Stimulated activated naive CD8-positive, alpha-beta T cell treated with anti-CD3 and anti-CD28 coated beads, Interleukin-15, Interleukin-2, amounts not matched to agents 100 ng/mL and 50 ng/mL, for 24 hours (primary cell): ENCODE measurements at regions not wholly inside any gene's neighbourhood (a gene's known extent, or its start where the extent isn't known, plus 50 kb on each side); places are given as distances from the start of the nearest gene placed in this dataset.

Experiments used
- H3K27ac Mint-ChIP-seq: one replicate; pipeline ENCODE4 v1.8.0; 2021; ENCODE audit warnings: mild to moderate bottlenecking, mixed read lengths
- H3K27me3 Mint-ChIP-seq: one replicate; pipeline ENCODE4 v1.8.0; 2021; ENCODE audit warnings: mixed read lengths
- H3K36me3 Mint-ChIP-seq: one replicate; pipeline ENCODE4 v1.8.0; 2021; ENCODE audit warnings: low read depth, mixed read lengths
- H3K4me1 Mint-ChIP-seq: one replicate; pipeline ENCODE4 v1.8.0; 2021; ENCODE audit warnings: low read depth, mixed read lengths
- H3K4me3 Mint-ChIP-seq: one replicate; pipeline ENCODE4 v1.8.0; 2021; ENCODE audit warnings: mild to moderate bottlenecking, mixed read lengths
- H3K9me3 Mint-ChIP-seq: one replicate; pipeline ENCODE4 v1.8.0; 2021; ENCODE audit warnings: mixed read lengths

GRCh38 chr4:31545330-31545729, 825.2 kb downstream of the PCDH7 start:
- H3K27ac Mint-ChIP-seq = no peak overlapping the region
- no peak overlapping the region for H3K4me3 Mint-ChIP-seq
- H3K4me1 Mint-ChIP-seq = no peaks in the 10 kb centered on the region
- peaks cover 9% of the 10 kb centered on the region for H3K9me3 Mint-ChIP-seq
- no peaks in the 10 kb centered on the region for H3K27me3 Mint-ChIP-seq
- H3K36me3 Mint-ChIP-seq = no peaks in the 10 kb centered on the region

GRCh38 chr4:31545755-31546154, 825.6 kb downstream of the PCDH7 start:
- Mint-ChIP-seq H3K9me3 (peaks cover 9% of the 10 kb centered on the region), H3K27ac (no peak overlapping the region), H3K27me3 (no peaks in the 10 kb centered on the region), H3K36me3 (no peaks in the 10 kb centered on the region), H3K4me3 (no peak overlapping the region), H3K4me1 (no peaks in the 10 kb centered on the region)

- no peaks in the 10 kb centered on the region for H3K27me3 Mint-ChIP-seq
These were observed 827.9 kb downstream of the PCDH7 start for GRCh38 chr4:31548021-31548420.

DNA sequence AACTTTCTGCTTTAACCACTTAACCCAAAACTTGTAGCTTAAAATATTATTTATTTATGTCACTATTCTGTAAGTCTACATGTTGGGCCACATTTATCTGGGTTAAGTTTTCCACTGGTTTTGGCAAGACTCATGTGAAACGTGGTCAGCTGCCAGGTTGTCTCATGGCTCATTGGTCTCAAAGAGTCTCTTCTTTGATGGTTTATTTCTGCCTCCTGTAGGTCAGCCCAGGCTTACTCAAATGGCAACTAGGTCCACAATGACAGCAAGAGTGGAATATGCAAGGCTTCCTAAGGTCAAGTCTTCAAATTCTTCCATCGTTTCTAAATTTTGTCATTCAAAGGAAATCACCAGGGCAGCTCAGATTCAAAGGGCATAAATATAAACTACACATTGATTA, 828.7 kb downstream of the PCDH7 start:
- H3K36me3 Mint-ChIP-seq = no peaks in the 10 kb centered on the region
- peaks cover 5% of the 10 kb centered on the region for H3K9me3 Mint-ChIP-seq
- no peak overlapping the region for H3K27ac Mint-ChIP-seq
- H3K4me1 Mint-ChIP-seq = no peaks in the 10 kb centered on the region
- no peaks in the 10 kb centered on the region for H3K27me3 Mint-ChIP-seq
- no peak overlapping the region for H3K4me3 Mint-ChIP-seq

More at GRCh38 chr4:31548021-31548420, 827.9 kb downstream of the PCDH7 start:
- Mint-ChIP-seq H3K27ac (no peak overlapping the region), H3K4me3 (no peak overlapping the region), H3K4me1 (no peaks in the 10 kb centered on the region), H3K9me3 (peaks cover 5% of the 10 kb centered on the region), H3K36me3 (no peaks in the 10 kb centered on the region)

- Mint-ChIP-seq H3K4me3 (no peak overlapping the region), H3K9me3 (peaks cover 5% of the 10 kb centered on the region), H3K36me3 (no peaks in the 10 kb centered on the region), H3K27ac (no peak overlapping the region), H3K27me3 (no peaks in the 10 kb centered on the region), H3K4me1 (no peaks in the 10 kb centered on the region)
These were observed 829.1 kb downstream of the PCDH7 start for GRCh38 chr4:31549256-31549655.

- no peaks in the 10 kb centered on the region for H3K36me3 Mint-ChIP-seq
- no peaks in the 10 kb centered on the region for H3K27me3 Mint-ChIP-seq
- H3K27ac Mint-ChIP-seq = no peak overlapping the region
- H3K4me3 Mint-ChIP-seq = no peak overlapping the region
- H3K9me3 Mint-ChIP-seq = peaks cover 11% of the 10 kb centered on the region
- H3K4me1 Mint-ChIP-seq = no peaks in the 10 kb centered on the region
These were observed 837.3 kb downstream of the PCDH7 start for GRCh38 chr4:31557437-31557836.

- peaks cover 7% of the 10 kb centered on the region for H3K9me3 Mint-ChIP-seq
These were observed 853.4 kb downstream of the PCDH7 start for GRCh38 chr4:31573554-31573953.

GRCh38 chr4:31575504-31575903, 855.3 kb downstream of the PCDH7 start:
- Mint-ChIP-seq H3K9me3 (peaks cover 7% of the 10 kb centered on the region), H3K4me3 (no peak overlapping the region), H3K4me1 (no peaks in the 10 kb centered on the region), H3K27ac (no peak overlapping the region), H3K27me3 (no peaks in the 10 kb centered on the region), H3K36me3 (no peaks in the 10 kb centered on the region)

More at GRCh38 chr4:31573554-31573953, 853.4 kb downstream of the PCDH7 start:
- no peak overlapping the region for H3K4me3 Mint-ChIP-seq
- H3K27me3 Mint-ChIP-seq = no peaks in the 10 kb centered on the region
- no peak overlapping the region for H3K27ac Mint-ChIP-seq
- no peaks in the 10 kb centered on the region for H3K4me1 Mint-ChIP-seq
- no peaks in the 10 kb centered on the region for H3K36me3 Mint-ChIP-seq

DNA sequence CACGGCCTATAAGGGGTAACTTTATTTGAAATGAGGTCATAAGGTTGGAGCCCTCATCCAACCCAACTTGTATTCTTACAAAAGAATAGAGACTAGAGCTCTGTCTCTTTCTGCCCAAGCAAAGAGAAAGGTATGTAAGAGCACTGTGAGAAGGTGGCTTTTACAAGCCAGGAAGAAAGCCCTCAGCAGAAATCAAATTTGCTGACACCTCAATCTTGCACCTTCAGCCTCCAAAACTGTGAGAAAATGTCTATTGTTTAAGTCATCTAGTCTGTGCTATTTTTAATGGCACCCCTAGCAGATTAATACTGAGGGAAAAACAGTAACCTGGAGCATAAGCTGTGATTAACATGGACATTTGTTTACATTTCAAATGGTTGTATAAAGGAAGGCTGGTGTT, 860.7 kb downstream of the PCDH7 start:
- no peaks in the 10 kb centered on the region for H3K9me3 Mint-ChIP-seq
- no peaks in the 10 kb centered on the region for H3K36me3 Mint-ChIP-seq
- H3K4me1 Mint-ChIP-seq = no peaks in the 10 kb centered on the region
- no peak overlapping the region for H3K4me3 Mint-ChIP-seq
- H3K27me3 Mint-ChIP-seq = no peaks in the 10 kb centered on the region
- no peak overlapping the region for H3K27ac Mint-ChIP-seq

DNA sequence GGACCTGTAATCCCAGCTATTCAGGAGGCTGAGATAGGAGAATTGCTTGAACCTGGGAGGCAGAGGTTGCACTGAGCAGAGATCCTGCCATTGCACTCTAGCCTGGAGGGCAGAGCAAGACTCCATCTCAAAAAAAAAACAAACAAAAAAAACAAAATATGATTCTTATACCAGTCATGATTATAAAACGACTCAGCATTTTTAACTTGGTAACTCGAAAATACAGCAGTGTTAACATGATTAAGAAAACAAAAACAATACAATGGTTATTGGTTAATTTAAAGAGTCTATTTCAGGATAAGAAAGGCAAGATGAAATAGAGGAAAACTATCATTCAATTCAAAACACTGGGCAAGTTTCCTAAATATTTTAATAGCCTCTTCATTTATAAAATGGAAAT, 865.3 kb downstream of the PCDH7 start:
- no peaks in the 10 kb centered on the region for H3K36me3 Mint-ChIP-seq
- no peaks in the 10 kb centered on the region for H3K4me1 Mint-ChIP-seq
- peaks cover 10% of the 10 kb centered on the region for H3K9me3 Mint-ChIP-seq
- H3K4me3 Mint-ChIP-seq = no peak overlapping the region
- no peaks in the 10 kb centered on the region for H3K27me3 Mint-ChIP-seq
- H3K27ac Mint-ChIP-seq = no peak overlapping the region

GRCh38 chr4:31592293-31592692, 872.1 kb downstream of the PCDH7 start:
- H3K27ac Mint-ChIP-seq = no peak overlapping the region
- no peak overlapping the region for H3K4me3 Mint-ChIP-seq
- no peaks in the 10 kb centered on the region for H3K36me3 Mint-ChIP-seq
- peaks cover 14% of the 10 kb centered on the region for H3K9me3 Mint-ChIP-seq
- H3K4me1 Mint-ChIP-seq = no peaks in the 10 kb centered on the region
- H3K27me3 Mint-ChIP-seq = no peaks in the 10 kb centered on the region

DNA sequence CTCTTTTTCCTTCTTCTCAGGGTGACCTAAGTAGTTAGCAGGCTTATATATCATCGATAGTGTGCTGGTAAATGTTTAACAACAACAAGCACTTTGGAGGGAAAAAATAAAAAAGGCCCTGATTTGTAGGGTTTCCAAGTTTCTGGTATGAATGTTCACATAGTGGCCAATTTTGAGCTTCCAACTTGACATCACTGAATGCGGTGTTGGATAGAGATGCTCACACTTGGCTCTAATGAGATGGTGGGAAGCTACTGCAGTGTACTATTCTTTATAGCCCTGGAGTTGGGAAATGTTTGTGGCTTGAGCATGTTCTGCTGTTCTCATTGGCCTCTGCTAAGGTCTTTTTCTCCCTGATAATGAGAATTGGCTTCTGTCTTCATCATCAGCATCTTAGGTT, 875.3 kb downstream of the PCDH7 start:
- Mint-ChIP-seq H3K36me3 (no peaks in the 10 kb centered on the region), H3K27ac (no peak overlapping the region), H3K4me1 (no peaks in the 10 kb centered on the region), H3K27me3 (no peaks in the 10 kb centered on the region), H3K9me3 (peaks cover 11% of the 10 kb centered on the region), H3K4me3 (no peak overlapping the region)

GRCh38 chr4:31598639-31599038, 878.5 kb downstream of the PCDH7 start:
- Mint-ChIP-seq H3K4me1 (no peaks in the 10 kb centered on the region), H3K27ac (no peak overlapping the region), H3K4me3 (no peak overlapping the region), H3K9me3 (peaks cover 8% of the 10 kb centered on the region), H3K36me3 (no peaks in the 10 kb centered on the region), H3K27me3 (no peaks in the 10 kb centered on the region)

GRCh38 chr4:31601793-31602192, 881.6 kb downstream of the PCDH7 start:
- H3K4me1 Mint-ChIP-seq = no peaks in the 10 kb centered on the region
- H3K4me3 Mint-ChIP-seq = no peak overlapping the region
- peaks cover 4% of the 10 kb centered on the region for H3K9me3 Mint-ChIP-seq
- no peaks in the 10 kb centered on the region for H3K27me3 Mint-ChIP-seq
- no peak overlapping the region for H3K27ac Mint-ChIP-seq
- H3K36me3 Mint-ChIP-seq = no peaks in the 10 kb centered on the region

DNA sequence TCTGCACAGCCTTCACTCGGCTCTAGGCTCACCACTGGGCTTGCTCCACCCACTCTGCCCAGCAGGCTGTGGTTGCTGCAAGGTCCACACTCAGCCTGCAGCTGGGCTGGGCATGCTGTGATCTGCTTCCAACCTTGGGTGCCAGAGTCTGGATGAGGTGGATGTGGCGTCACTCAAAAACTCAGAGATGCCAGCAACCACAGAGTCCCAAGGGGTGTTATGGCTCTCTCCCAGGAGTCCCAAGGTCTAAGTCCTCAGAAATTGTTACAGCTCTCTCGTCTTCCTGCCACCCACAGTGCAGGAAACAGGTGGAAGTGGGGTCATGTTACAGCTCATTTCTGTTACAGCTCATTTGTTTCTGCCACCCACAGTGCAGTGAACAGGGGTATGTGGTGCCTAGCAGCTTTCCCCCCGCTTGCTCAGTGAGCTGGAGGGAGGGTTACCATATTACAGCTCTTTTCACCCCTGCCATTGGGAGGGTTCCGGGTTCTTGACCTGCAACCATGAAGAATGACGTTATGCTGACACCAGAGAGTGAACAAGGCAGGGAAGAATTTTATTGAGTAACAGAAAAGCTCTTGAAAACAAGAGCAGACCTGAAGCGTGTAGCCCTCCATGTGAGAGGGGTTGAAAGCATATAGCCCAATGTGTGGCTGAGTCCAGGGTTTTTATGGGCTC, 893.9 kb downstream of the PCDH7 start:
- no peak overlapping the region for H3K4me3 Mint-ChIP-seq
- H3K27ac Mint-ChIP-seq = no peak overlapping the region
- H3K4me1 Mint-ChIP-seq = no peaks in the 10 kb centered on the region
- peaks cover 4% of the 10 kb centered on the region for H3K9me3 Mint-ChIP-seq
- no peaks in the 10 kb centered on the region for H3K36me3 Mint-ChIP-seq
- H3K27me3 Mint-ChIP-seq = no peaks in the 10 kb centered on the region

DNA sequence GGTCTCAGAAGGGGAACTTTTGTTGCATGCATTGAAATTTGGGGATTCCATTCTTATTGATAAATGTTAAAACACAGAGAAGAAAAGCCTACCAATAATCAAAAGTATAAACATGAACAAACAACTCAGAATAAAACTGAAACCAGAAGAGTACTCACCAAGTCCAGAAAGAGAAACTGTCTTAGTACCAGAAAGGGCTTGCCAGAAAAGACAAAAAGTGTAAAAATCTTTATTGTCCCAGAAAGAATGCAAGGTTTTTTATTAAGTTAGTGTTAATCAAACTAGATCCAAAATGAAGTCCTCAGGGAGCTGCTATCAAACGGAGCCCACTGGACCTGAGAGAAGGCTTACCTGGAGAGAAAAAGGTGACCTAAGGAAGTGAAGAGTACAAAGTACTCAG, 897.5 kb downstream of the PCDH7 start:
- H3K9me3 Mint-ChIP-seq = peaks cover under 1% of the 10 kb centered on the region
- no peak overlapping the region for H3K4me3 Mint-ChIP-seq
- H3K4me1 Mint-ChIP-seq = no peaks in the 10 kb centered on the region
- no peaks in the 10 kb centered on the region for H3K27me3 Mint-ChIP-seq
- H3K27ac Mint-ChIP-seq = no peak overlapping the region
- H3K36me3 Mint-ChIP-seq = no peaks in the 10 kb centered on the region
